SK-N-MC (cell line): ENCODE measurements at regions not wholly inside any gene's neighbourhood (a gene's known extent, or its start where the extent isn't known, plus 50 kb on each side); places are given as distances from the start of the nearest gene placed in this dataset.

Experiments
- EZH2 ChIP-seq: fragments of 200-600 bp; sonication (generic); IDR thresholded peaks from one replicate; pipeline ENCODE4 v1.6.1; 2017; ENCODE audit warnings: antibody characterized with exemption
- FOXP2 ChIP-seq: optimal IDR thresholded peaks from 2 replicates; pipeline ENCODE3; 2011; ENCODE audit warnings: mild to moderate bottlenecking, moderate library complexity; ENCODE audit not compliant: insufficient read depth; ENCODE audit errors: extremely low read length, control extremely low read depth
- POLR2AphosphoS5 ChIP-seq: IDR thresholded peaks from 2 replicates; pipeline ENCODE4 v1.6.1; 2012; ENCODE audit warnings: mild to moderate bottlenecking, low read depth, low read length, borderline replicate concordance

DNA sequence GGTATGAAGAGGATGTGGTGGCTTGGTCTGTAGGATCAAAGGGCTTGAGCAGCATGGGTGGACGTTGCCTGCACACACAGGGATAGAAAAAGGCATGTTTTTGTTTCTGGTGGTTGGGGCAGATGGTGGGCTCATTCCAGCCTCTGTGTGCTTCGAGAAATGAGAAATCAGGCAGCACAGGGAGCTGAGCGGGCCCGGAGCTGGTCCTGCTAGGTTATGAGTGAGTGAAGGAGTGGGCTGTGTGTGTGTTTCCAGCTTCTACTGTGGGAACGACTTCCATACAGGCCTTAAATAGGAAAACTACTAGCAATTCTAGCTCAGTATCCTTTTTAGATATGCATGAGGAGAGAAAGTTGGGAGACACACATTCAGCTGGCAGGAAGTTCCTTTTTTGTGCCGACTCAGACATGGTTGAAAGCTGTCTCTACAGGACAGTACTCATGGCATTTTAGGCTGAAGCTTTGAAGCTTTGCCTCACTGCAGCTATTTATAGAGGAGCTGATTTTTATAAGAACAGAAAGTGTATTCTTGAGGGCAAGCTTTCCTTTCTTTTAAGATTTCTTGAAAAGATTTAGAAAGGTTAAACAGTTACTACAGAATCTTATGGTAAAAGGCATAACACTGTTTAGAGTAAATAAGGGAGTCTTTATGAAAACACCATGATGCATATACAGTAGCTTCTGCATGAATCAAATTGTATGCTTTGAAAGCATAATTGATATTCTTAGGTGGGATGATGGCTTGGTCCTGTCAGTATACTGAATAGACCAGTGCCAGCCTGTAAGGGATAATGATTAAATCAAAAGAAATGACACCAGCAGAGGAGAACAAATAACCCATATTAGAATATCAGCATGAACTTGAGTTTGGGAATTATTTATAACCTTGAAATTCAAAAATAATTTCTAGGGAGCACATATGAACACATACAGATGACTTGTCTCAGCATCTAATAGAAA is 104.0 kb upstream of the MAN1A1 start:
- TF ChIP-seq POLR2AphosphoS5 (no peak), EZH2 (no peak), FOXP2 (no peak)
